Mesodermal cell (in vitro differentiated cells): ENCODE measurements at regions not wholly inside any gene's neighbourhood (a gene's known extent, or its start where the extent isn't known, plus 50 kb on each side); places are given as distances from the start of the nearest gene placed in this dataset.
"Not testable (repeated sequence)": the region's sequence is repeated elsewhere in the genome, so short reads cannot be mapped to it uniquely, and the experiment has no call there.

Source experiments
- H3K27ac ChIP-seq: 2 replicates; pipeline ENCODE4 v1.7.0; 2013; ENCODE audit warnings: mild to moderate bottlenecking, low read depth, low read length, moderate library complexity; ENCODE audit not compliant: severe bottlenecking
- H3K36me3 ChIP-seq: 2 replicates; pipeline ENCODE4 v1.7.1; 2013; ENCODE audit warnings: mild to moderate bottlenecking, low read length, moderate library complexity; ENCODE audit not compliant: control insufficient read depth, insufficient read depth
- H3K4me1 ChIP-seq: one replicate; pipeline ENCODE4 v1.7.1; 2013; ENCODE audit warnings: mild to moderate bottlenecking, low read length; ENCODE audit not compliant: insufficient read depth, control insufficient read depth, poor library complexity, severe bottlenecking
- H3K4me3 ChIP-seq: 2 replicates; pipeline ENCODE4 v1.7.0; 2013; ENCODE audit warnings: low read length, control low read depth, mild to moderate bottlenecking; ENCODE audit not compliant: insufficient read depth, poor library complexity, severe bottlenecking; ENCODE audit errors: extremely low read depth
- H3K9me3 ChIP-seq: 2 replicates; pipeline ENCODE4 v1.7.1; 2013; ENCODE audit warnings: mild to moderate bottlenecking, low read length, moderate library complexity; ENCODE audit not compliant: control insufficient read depth
- WGBS, 2 experiments: methylation state at CpG; one replicate each; pipeline ENCODE4 v1.1.5; 2013; ENCODE audit warnings: missing lambda C conversion rate in 2 of 2; ENCODE audit not compliant: insufficient coverage in 2 of 2; 5-methylcytosine and 5-hydroxymethylcytosine counted together

DNA sequence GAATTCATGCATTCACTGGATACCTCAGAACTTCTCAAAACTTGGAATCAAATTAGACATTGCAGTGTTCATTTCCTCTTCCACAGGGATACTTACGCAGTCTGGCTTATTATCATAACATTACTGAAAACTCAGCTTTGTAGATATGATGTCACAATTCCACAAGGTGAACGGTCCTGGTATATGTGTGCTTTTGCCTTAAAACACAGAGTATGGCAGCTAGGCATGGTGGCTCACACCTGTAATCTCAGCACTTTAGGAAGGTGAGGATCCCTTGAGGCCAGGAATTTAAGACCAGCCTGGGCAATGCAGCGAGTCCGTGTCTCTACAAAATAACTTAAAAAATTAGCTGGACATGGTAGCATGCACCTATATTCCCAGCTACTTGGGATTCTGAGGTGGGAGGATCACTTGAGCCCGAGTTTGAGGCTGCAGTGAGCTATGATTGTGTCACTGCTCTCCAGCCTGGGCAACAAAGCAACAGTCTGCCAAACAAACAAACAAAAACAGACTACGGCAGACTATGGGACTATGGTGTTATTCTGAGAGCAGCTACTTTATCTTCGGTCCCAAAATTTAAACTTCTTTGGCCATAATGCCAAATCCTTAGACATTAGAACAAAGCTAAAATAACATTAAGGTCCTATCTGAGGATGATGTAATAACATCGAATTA is 1191.9 kb upstream of the SLC39A10 start:
- 88 to 91% methylated on average over 3 to 4 of the region's 8 CpGs for WGBS, 2 experiments
- no peaks in the 10 kb centered on the region for H3K36me3 ChIP-seq
- no peaks in the 10 kb centered on the region for H3K9me3 ChIP-seq
- no peak overlapping the region for H3K27ac ChIP-seq
- no peaks in the 10 kb centered on the region for H3K4me1 ChIP-seq
- H3K4me3 ChIP-seq, result no peak overlapping the region

DNA sequence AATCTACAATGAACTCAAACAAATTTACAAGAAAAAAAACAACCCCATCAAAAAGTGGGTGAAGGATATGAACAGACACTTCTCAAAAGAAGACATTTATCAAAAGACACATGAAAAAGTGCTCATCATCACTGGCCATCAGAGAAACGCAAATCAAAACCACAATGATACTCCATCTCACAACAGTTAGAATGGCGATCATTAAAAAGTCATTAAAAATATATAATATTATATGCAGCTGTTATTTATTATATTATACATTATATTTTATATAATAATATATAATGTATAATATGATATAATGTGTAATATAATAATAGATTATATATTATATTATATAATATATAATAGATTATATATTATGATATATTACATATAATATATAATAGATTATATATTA is 1194.1 kb upstream of the SLC39A10 start:
- not testable (repeated sequence) for H3K4me3 ChIP-seq, H3K9me3 ChIP-seq, H3K27ac ChIP-seq, H3K4me1 ChIP-seq, H3K36me3 ChIP-seq
- no CpG with 5 or more reads among the region's 2 CpGs for WGBS, 2 experiments

- Histone ChIP-seq H3K36me3 (no peaks in the 10 kb centered on the region), H3K27ac (no peak overlapping the region), H3K9me3 (no peaks in the 10 kb centered on the region), H3K4me1 (no peaks in the 10 kb centered on the region), H3K4me3 (no peak overlapping the region)
- 57% methylated on average over 1 of the region's 2 CpGs; no CpG with 5 or more reads in 1 of the 2 experiments for WGBS, 2 experiments
Measured at GRCh38 chr2:194455358-194455757, 1201.7 kb upstream of the SLC39A10 start.

- Histone ChIP-seq H3K9me3 (no peaks in the 10 kb centered on the region), H3K27ac (no peak overlapping the region), H3K4me1 (no peaks in the 10 kb centered on the region), H3K36me3 (no peaks in the 10 kb centered on the region), H3K4me3 (no peak overlapping the region)
- 55 to 100% methylated on average over 2 to 3 of the region's 5 CpGs for WGBS, 2 experiments
Measured at GRCh38 chr2:194452504-194452903, 1204.5 kb upstream of the SLC39A10 start.

DNA sequence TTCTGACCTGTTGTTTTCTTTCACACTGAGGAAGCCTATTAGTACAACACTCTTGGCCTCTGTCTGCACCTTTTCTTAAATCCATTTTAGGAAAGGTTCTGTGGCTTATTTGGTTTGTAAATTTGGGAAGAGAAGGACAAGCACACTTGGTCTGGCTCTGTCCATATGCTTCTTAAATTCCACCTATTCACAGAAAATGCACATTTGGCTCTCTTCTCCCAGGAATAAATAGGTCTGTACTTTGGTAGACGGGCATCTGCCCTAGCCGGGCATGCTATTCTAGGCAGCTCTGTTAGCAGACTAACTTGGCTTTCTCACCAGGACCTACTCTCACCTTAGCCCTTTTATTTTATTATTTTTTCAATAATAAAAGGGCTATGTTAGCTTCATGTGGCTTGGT is 1211.8 kb upstream of the SLC39A10 start:
- Histone ChIP-seq H3K27ac (no peak overlapping the region), H3K4me3 (no peak overlapping the region), H3K4me1 (no peaks in the 10 kb centered on the region), H3K9me3 (no peaks in the 10 kb centered on the region), H3K36me3 (no peaks in the 10 kb centered on the region)
- WGBS, 2 experiments, result 83% methylated on average over 2 of the region's 2 CpGs; no CpG with 5 or more reads in 1 of the 2 experiments

- 83 to 100% methylated on average over 1 of the region's 1 CpG for WGBS, 2 experiments
- Histone ChIP-seq H3K27ac (no peak overlapping the region), H3K4me3 (no peak overlapping the region), H3K4me1 (no peaks in the 10 kb centered on the region), H3K36me3 (no peaks in the 10 kb centered on the region), H3K9me3 (no peaks in the 10 kb centered on the region)
Measured at GRCh38 chr2:194443926-194444325, 1213.1 kb upstream of the SLC39A10 start.

DNA sequence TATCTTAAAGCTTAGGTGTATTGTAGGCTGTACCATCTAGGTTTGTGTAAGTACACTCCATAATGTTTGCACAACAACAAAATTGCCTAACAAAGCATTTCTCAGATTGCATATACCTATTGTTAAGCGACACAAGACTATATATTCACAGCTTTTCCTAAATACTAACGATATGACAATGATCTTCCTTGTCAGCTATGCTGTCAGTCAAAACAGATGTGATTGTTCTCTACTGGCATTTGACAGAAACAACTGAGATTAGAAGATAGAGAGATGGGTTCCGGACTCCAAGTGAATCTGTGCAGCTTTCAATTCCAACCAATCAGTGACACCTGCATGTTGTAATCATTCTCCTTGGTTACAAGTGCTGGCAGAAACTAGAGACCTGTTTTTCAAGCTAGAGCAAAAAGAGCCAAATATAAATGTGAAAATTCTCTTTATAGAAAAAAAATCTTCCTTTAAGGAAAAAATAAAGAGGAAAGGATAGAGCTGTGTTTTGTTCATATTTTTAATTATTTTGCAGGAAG is 1232.3 kb upstream of the SLC39A10 start:
- WGBS, 2 experiments, result 85 to 92% methylated on average over 2 to 3 of the region's 3 CpGs
- H3K9me3 ChIP-seq, result no peaks in the 10 kb centered on the region
- H3K27ac ChIP-seq, result no peak overlapping the region

DNA sequence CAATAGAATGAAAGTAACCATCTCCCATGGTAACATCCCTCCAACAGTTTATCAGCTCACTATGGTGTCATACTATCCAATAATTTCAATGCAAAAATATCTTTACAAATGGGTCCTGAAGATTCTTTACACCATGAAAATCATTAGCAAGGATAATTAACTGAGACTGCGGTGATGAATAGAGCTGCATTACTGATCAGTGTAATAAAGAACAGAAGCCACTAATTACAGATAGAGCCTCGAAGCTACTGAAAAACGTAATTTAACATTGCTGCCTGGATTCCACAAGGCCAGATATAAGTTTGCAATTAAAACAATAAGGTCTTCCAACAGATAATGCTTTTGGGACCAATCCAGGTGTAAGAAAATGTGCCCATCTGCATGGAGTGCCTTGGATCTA is 1245.8 kb upstream of the SLC39A10 start:
- WGBS, 2 experiments, result no CpG with 5 or more reads among the region's 3 CpGs
- Histone ChIP-seq H3K36me3 (no peaks in the 10 kb centered on the region), H3K27ac (no peak overlapping the region), H3K4me1 (no peaks in the 10 kb centered on the region), H3K9me3 (no peaks in the 10 kb centered on the region), H3K4me3 (no peak overlapping the region)

More for the DNA sequence above, 1232.3 kb upstream of the SLC39A10 start:
- H3K4me3 ChIP-seq, result no peak overlapping the region
- no peaks in the 10 kb centered on the region for H3K36me3 ChIP-seq
- no peaks in the 10 kb centered on the region for H3K4me1 ChIP-seq

DNA sequence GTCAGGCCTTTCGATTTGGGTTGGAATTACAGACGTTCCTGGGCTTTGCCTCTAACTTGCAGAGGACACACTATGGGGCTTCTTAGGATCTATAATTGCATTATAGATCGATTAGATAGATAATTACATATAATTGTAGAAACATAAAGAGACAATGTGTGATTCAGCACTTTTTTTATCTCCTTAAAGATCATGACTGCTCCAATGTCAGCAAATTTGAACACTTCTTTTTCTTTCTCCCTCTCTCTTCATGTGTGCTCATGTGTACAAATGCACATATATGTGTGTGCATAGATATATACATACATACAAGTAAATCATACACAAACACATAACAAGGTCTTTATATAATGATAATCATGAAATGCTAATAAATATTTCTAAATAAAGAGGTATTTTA is 1261.2 kb upstream of the SLC39A10 start:
- Histone ChIP-seq H3K4me1 (no peaks in the 10 kb centered on the region), H3K4me3 (no peak overlapping the region), H3K36me3 (no peaks in the 10 kb centered on the region), H3K9me3 (no peaks in the 10 kb centered on the region), H3K27ac (no peak overlapping the region)
- WGBS, 2 experiments, result 100% methylated on average over 1 of the region's 3 CpGs; no CpG with 5 or more reads in 1 of the 2 experiments

DNA sequence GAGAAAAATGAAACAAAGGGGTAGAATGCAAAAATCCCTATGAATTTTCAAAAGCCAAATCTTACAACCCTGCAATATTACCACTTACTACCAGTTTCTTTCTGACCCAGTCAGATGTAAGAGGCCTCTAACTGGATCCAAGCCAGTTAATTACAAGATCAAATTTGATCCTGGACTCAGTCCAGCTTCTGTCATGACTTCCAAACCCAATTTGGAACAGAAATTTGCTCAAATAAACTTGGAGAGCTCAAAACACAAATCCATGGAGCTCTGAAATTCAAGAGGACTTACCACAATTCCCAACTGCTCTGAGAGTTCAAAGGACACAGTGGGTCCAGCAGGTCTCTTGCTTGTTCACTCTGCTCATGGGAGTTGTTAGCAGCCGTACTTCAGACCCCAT is 1271.7 kb upstream of the SLC39A10 start:
- no CpG with 5 or more reads among the region's 1 CpG for WGBS, 2 experiments
- Histone ChIP-seq H3K36me3 (no peaks in the 10 kb centered on the region), H3K9me3 (peaks cover 12% of the 10 kb centered on the region), H3K4me1 (no peaks in the 10 kb centered on the region), H3K27ac (no peak overlapping the region), H3K4me3 (no peak overlapping the region)

DNA sequence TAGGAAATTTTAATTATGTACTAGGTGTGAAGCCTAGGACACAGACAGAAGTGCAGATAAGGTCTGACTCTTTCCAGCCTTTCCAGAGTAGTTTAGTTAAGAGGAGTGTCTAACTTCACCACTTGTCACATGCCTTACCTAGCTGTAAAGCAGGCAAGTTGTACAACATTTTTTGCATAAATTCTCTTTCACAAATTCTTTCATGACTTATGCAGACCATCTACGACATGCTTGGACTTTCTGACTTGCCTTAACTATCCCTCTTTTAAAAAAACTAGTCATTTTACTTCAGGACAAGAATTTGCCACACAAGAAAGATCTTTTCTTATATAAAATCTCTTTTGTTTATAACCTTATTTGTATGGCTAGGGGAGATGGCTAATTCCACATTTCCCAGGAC is 1273.6 kb upstream of the SLC39A10 start:
- Histone ChIP-seq H3K9me3 (peaks cover 12% of the 10 kb centered on the region), H3K36me3 (no peaks in the 10 kb centered on the region), H3K4me1 (no peaks in the 10 kb centered on the region), H3K4me3 (no peak overlapping the region), H3K27ac (no peak overlapping the region)
- 50 to 86% methylated on average over 1 of the region's 1 CpG for WGBS, 2 experiments
